ENCODE measurements at regions not wholly inside any gene's neighbourhood (a gene's known extent, or its start where the extent isn't known, plus 50 kb on each side); places are given as distances from the start of the nearest gene placed in this dataset.

- in situ Hi-C loops (cut with MboI; ENCODE audit: low pct_ligation_motif_present in 1 of 4, low pct_unique_long_range_greater_than_20kb in 1 of 4, low sequenced_read_pairs in 3 of 4): no loop called here
- no peaks in the 10 kb centered on the region for H3K4me1 ChIP-seq
- H3K27ac ChIP-seq: no peak overlapping the region
- H3K9me3 ChIP-seq: no peaks in the 10 kb centered on the region
- 54 to 67% methylated on average over 1 of the region's 1 CpG for WGBS, 2 donors (ENCODE audit: low coverage in 1 of 2)
- intact Hi-C loops (cut with DNase I; ENCODE audit: low total_unique reads): no loop called here
- no peaks in the 10 kb centered on the region for H3K36me3 ChIP-seq
- no peaks in the 10 kb centered on the region for H3K27me3 ChIP-seq
- TF ChIP-seq POLR2AphosphoS5 (IDR thresholded peaks at IDR 0.05) (no peak), EP300 (IDR thresholded peaks at IDR 0.05; ENCODE audit: low read depth) (no peak)
- H3K4me3 ChIP-seq: no peak overlapping the region
- DNase-seq: no peak
These were observed 247.7 kb downstream of the VGLL3 start for GRCh38 chr3:86743233-86743632.

- intact Hi-C loops (cut with DNase I; ENCODE audit: low total_unique reads): no loop called here
- Histone ChIP-seq H3K36me3 (no peaks in the 10 kb centered on the region), H3K9me3 (no peaks in the 10 kb centered on the region), H3K4me3 (no peak overlapping the region), H3K4me1 (no peaks in the 10 kb centered on the region), H3K27ac (no peak overlapping the region), H3K27me3 (no peaks in the 10 kb centered on the region)
- WGBS, 2 donors (ENCODE audit: low coverage in 1 of 2): 88 to 92% methylated on average over 3 of the region's 3 CpGs
- in situ Hi-C loops (cut with MboI; ENCODE audit: low pct_ligation_motif_present in 1 of 4, low pct_unique_long_range_greater_than_20kb in 1 of 4, low sequenced_read_pairs in 3 of 4): no loop called here
- DNase-seq: no peak
- TF ChIP-seq POLR2A (IDR thresholded peaks at IDR 0.05) (no peak), POLR2AphosphoS5 (IDR thresholded peaks at IDR 0.05) (no peak), EP300 (IDR thresholded peaks at IDR 0.05; ENCODE audit: low read depth) (no peak), CTCF (IDR thresholded peaks at IDR 0.05) (no peak)
These were observed 250.2 kb downstream of the VGLL3 start for GRCh38 chr3:86740751-86741150.

- no peak overlapping the region for H3K4me3 ChIP-seq
- DNase-seq: no peak
- no peak for TF ChIP-seq POLR2AphosphoS5 (IDR thresholded peaks at IDR 0.05)
- no peak for TF ChIP-seq CTCF (IDR thresholded peaks at IDR 0.05)
- no peak for TF ChIP-seq EP300 (IDR thresholded peaks at IDR 0.05; ENCODE audit: low read depth)
- no peak for TF ChIP-seq POLR2A (IDR thresholded peaks at IDR 0.05)
- H3K27ac ChIP-seq: no peak overlapping the region
- no peaks in the 10 kb centered on the region for H3K36me3 ChIP-seq
- in situ Hi-C loops (cut with MboI; ENCODE audit: low pct_ligation_motif_present in 1 of 4, low pct_unique_long_range_greater_than_20kb in 1 of 4, low sequenced_read_pairs in 3 of 4): no loop called here
- H3K27me3 ChIP-seq: no peaks in the 10 kb centered on the region
- no peaks in the 10 kb centered on the region for H3K4me1 ChIP-seq
- 46 to 62% methylated on average over 3 of the region's 3 CpGs for WGBS, 2 donors (ENCODE audit: low coverage in 1 of 2)
- intact Hi-C loops (cut with DNase I; ENCODE audit: low total_unique reads): no loop called here
- H3K9me3 ChIP-seq: no peaks in the 10 kb centered on the region
These were observed 251.7 kb downstream of the VGLL3 start for GRCh38 chr3:86739244-86739643.

- WGBS, 2 donors (ENCODE audit: low coverage in 1 of 2): 56 to 70% methylated on average over 1 of the region's 1 CpG
- intact Hi-C loops (cut with DNase I; ENCODE audit: low total_unique reads): no loop called here
- Histone ChIP-seq H3K27me3 (no peaks in the 10 kb centered on the region), H3K4me3 (no peak overlapping the region), H3K27ac (no peak overlapping the region), H3K36me3 (no peaks in the 10 kb centered on the region), H3K9me3 (no peaks in the 10 kb centered on the region), H3K4me1 (no peaks in the 10 kb centered on the region)
- TF ChIP-seq POLR2A (IDR thresholded peaks at IDR 0.05) (no peak), POLR2AphosphoS5 (IDR thresholded peaks at IDR 0.05) (no peak), CTCF (IDR thresholded peaks at IDR 0.05) (no peak), EP300 (IDR thresholded peaks at IDR 0.05; ENCODE audit: low read depth) (no peak)
- in situ Hi-C loops (cut with MboI; ENCODE audit: low pct_ligation_motif_present in 1 of 4, low pct_unique_long_range_greater_than_20kb in 1 of 4, low sequenced_read_pairs in 3 of 4): no loop called here
- no peak for DNase-seq
These were observed 252.3 kb downstream of the VGLL3 start for GRCh38 chr3:86738684-86739083.

- Histone ChIP-seq H3K27me3 (no peaks in the 10 kb centered on the region), H3K36me3 (no peaks in the 10 kb centered on the region), H3K4me1 (no peaks in the 10 kb centered on the region), H3K4me3 (no peak overlapping the region), H3K27ac (no peak overlapping the region), H3K9me3 (no peaks in the 10 kb centered on the region)
- in situ Hi-C loops (cut with MboI; ENCODE audit: low pct_ligation_motif_present in 1 of 4, low pct_unique_long_range_greater_than_20kb in 1 of 4, low sequenced_read_pairs in 3 of 4): no loop called here
- WGBS, 2 donors (ENCODE audit: low coverage in 1 of 2): 87 to 88% methylated on average over 6 of the region's 6 CpGs
- intact Hi-C loops (cut with DNase I; ENCODE audit: low total_unique reads): no loop called here
- no peak for DNase-seq
- no peak for TF ChIP-seq CTCF (IDR thresholded peaks at IDR 0.05)
- TF ChIP-seq POLR2A (IDR thresholded peaks at IDR 0.05): no peak
- TF ChIP-seq EP300 (IDR thresholded peaks at IDR 0.05; ENCODE audit: low read depth): no peak
- TF ChIP-seq POLR2AphosphoS5 (IDR thresholded peaks at IDR 0.05): no peak
These were observed 253.4 kb downstream of the VGLL3 start for GRCh38 chr3:86737517-86737916.

All from transverse colon (tissue), 4 donors.